ENCODE measurements at regions not wholly inside any gene's neighbourhood (a gene's known extent, or its start where the extent isn't known, plus 50 kb on each side); places are given as distances from the start of the nearest gene placed in this dataset.

DNA sequence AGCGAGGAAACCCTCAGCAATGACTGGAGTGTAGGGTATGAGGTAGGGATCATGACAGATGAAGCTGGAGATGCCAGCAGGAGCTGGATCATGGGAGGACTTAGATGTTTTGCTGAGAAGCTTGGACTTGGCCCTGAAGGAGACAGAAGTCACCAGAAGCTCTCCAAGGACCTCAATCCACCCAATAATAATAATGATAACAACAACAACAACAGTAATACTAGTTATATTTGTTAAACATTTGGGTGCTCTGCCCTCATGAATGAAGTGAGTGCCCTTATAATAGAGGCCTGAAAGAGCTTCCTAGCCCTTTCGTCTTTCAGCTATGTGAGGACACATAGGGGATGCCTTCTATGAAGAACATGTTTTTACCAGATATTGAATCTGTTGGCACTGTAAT lies 163.9 kb downstream of the DDX1 start:
- Histone ChIP-seq H3K27ac (ENCODE audit: low read length) (no peak overlapping the region), H2AFZ (ENCODE audit: low read depth, low read length) (no peak overlapping the region), H3K9ac (ENCODE audit: low read depth, low read length) (no peak overlapping the region), H3K27me3 (ENCODE audit: insufficient read depth, low read length, poor library complexity) (no peaks in the 10 kb centered on the region), H3K79me2 (ENCODE audit: insufficient read depth, low read length) (no peaks in the 10 kb centered on the region), H3K9me3 (ENCODE audit: insufficient read depth, low read length, severe bottlenecking) (no peaks in the 10 kb centered on the region), H3K4me1 (ENCODE audit: insufficient read depth, low read length) (no peaks in the 10 kb centered on the region), H4K20me1 (ENCODE audit: insufficient read depth, low read length) (no peaks in the 10 kb centered on the region), H3K36me3 (ENCODE audit: insufficient read depth, low read length) (no peaks in the 10 kb centered on the region), H3K4me3 (ENCODE audit: low read depth in 1 of 2, low read length in 2 of 2) (no peak overlapping the region), H3K4me2 (ENCODE audit: insufficient read depth, low read length) (no peak overlapping the region)
- DNase-seq (no peak), ATAC-seq (ENCODE audit: insufficient read depth, low read depth) (no peak)
- TF ChIP-seq EZH2 (IDR thresholded peaks at IDR 0.05; ENCODE audit: borderline replicate concordance, low read depth, low read length, severe bottlenecking) (no peak), CTCF (IDR thresholded peaks at IDR 0.05; ENCODE audit: borderline replicate concordance, extremely low read depth, low read length, poor library complexity, severe bottlenecking) (no peak)

DNA sequence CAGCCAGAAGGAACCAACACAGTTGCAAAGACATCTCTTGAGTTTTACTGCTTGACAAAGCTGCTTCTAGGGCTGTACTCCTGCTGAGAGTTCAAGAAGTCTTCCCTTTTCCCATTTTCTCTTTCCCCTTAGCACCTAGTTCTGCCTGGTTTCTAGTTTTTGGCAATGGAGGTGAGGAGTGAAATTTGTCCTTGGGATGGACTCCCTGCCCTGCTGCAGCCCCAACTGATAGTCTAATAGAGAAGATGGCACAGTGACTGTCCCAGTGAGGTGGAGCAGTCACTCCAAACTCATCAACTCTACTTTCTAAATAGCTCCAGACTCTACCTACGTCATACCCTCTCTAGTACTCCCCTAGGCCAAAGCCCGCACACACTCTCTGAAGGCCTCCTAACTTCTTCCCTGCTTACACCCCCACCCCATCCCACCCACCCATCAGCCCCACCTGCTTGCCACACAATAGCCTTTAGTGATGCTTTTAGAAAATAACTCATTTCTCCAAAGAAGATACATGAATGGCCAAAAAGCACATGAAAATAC lies 164.4 kb downstream of the DDX1 start:
- Histone ChIP-seq H3K36me3 (ENCODE audit: insufficient read depth, low read length) (no peaks in the 10 kb centered on the region), H3K27me3 (ENCODE audit: insufficient read depth, low read length, poor library complexity) (no peaks in the 10 kb centered on the region), H3K4me2 (ENCODE audit: insufficient read depth, low read length) (no peak overlapping the region), H3K9me3 (ENCODE audit: insufficient read depth, low read length, severe bottlenecking) (no peaks in the 10 kb centered on the region), H3K79me2 (ENCODE audit: insufficient read depth, low read length) (no peaks in the 10 kb centered on the region), H2AFZ (ENCODE audit: low read depth, low read length) (no peak overlapping the region), H3K9ac (ENCODE audit: low read depth, low read length) (no peak overlapping the region), H4K20me1 (ENCODE audit: insufficient read depth, low read length) (no peaks in the 10 kb centered on the region), H3K4me1 (ENCODE audit: insufficient read depth, low read length) (no peaks in the 10 kb centered on the region), H3K27ac (ENCODE audit: low read length) (no peak overlapping the region), H3K4me3 (ENCODE audit: low read depth in 1 of 2, low read length in 2 of 2) (no peak overlapping the region)
- DNase-seq (no peak), ATAC-seq (ENCODE audit: insufficient read depth, low read depth) (no peak)
- TF ChIP-seq CTCF (IDR thresholded peaks at IDR 0.05; ENCODE audit: borderline replicate concordance, extremely low read depth, low read length, poor library complexity, severe bottlenecking) = no peak
- no peak for TF ChIP-seq EZH2 (IDR thresholded peaks at IDR 0.05; ENCODE audit: borderline replicate concordance, low read depth, low read length, severe bottlenecking)

DNA sequence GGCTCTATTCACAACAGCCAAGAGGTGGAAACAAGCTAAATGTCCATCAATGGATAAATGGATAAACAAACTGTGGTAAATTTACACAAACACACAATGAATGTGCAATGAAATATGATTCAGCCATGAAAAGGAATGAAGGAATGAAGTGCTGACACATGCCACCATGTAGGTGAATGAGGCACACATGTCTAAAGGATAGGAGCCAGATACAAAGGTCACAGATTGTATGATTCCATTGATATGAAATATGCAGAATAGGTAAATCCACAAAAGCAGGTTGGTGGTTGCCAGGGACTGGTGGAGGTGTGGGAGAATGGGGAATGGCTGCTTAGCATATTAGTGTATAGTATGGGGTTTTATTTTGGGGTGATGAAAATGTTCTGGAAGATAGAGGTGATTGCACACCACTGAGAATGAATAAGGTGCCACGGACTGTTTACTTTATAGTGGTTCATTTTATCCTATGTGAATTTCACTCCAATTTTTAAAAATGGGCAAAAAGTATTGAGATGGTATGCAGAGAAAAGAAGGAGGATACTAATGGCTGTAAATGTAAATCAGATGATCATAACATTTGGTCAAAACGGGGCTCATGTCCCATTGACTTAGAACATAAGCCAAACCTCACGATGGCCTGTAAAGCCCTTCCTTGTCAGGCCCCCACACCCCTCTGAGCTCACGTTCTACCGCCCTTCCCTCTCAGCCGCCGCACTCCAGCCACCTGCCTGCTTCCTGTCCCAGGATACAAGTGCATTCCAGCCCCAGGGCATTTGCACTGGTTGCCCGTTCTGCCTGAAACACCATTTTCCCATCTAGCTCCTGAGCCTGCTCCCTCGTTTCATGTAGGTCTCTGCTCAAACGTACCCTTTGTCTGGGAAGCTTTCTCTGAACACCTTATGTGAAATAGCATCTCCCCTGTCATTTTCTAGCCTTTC lies 165.5 kb downstream of the DDX1 start:
- Histone ChIP-seq H4K20me1 (ENCODE audit: insufficient read depth, low read length) (no peaks in the 10 kb centered on the region), H3K4me1 (ENCODE audit: insufficient read depth, low read length) (no peaks in the 10 kb centered on the region), H3K9ac (ENCODE audit: low read depth, low read length) (no peak overlapping the region), H3K36me3 (ENCODE audit: insufficient read depth, low read length) (no peaks in the 10 kb centered on the region), H3K27me3 (ENCODE audit: insufficient read depth, low read length, poor library complexity) (no peaks in the 10 kb centered on the region), H3K9me3 (ENCODE audit: insufficient read depth, low read length, severe bottlenecking) (no peaks in the 10 kb centered on the region), H3K4me2 (ENCODE audit: insufficient read depth, low read length) (no peak overlapping the region), H3K4me3 (ENCODE audit: low read depth in 1 of 2, low read length in 2 of 2) (no peak overlapping the region), H3K27ac (ENCODE audit: low read length) (no peak overlapping the region), H2AFZ (ENCODE audit: low read depth, low read length) (no peak overlapping the region), H3K79me2 (ENCODE audit: insufficient read depth, low read length) (no peaks in the 10 kb centered on the region)
- ATAC-seq (ENCODE audit: insufficient read depth, low read depth) = no peak
- TF ChIP-seq CTCF (IDR thresholded peaks at IDR 0.05; ENCODE audit: borderline replicate concordance, extremely low read depth, low read length, poor library complexity, severe bottlenecking) (no peak), EZH2 (IDR thresholded peaks at IDR 0.05; ENCODE audit: borderline replicate concordance, low read depth, low read length, severe bottlenecking) (no peak)
- no peak for DNase-seq

All from DND-41 (cell line).